Left lung (tissue), 4 donors: ENCODE measurements at regions not wholly inside any gene's neighbourhood (a gene's known extent, or its start where the extent isn't known, plus 50 kb on each side); places are given as distances from the start of the nearest gene placed in this dataset.

Experiments
- ATAC-seq: fragments of 200-7000 bp; cut with Tn5 transposase; one replicate; pipeline ENCODE4 v1.9.1; 2020; ENCODE audit warnings: moderate library complexity
- DNase-seq, 4 donors: peaks; one replicate each; pipeline ENCODE4 v3.0.0-alpha.2; 2013 to 2020
- H3K27ac ChIP-seq, 2 donors: fragments of 200-600 bp; sonication (generic) in 1 of 2; one replicate each; pipeline versions ENCODE4 v1.5.0 to v1.8.0; 2020 to 2021
- H3K27me3 ChIP-seq, 2 donors: fragments of 200-600 bp; sonication (generic) in 1 of 2; one replicate each; pipeline versions ENCODE4 v1.5.0 to v1.8.0; 2020 to 2021
- H3K36me3 ChIP-seq, 2 donors: fragments of 200-600 bp; sonication (generic) in 1 of 2; one replicate each; pipeline versions ENCODE4 v1.5.0 to v1.8.0; 2020 to 2021
- H3K4me1 ChIP-seq, 2 donors: fragments of 200-600 bp; one replicate each; pipeline ENCODE4 v1.8.0; 2021
- H3K4me3 ChIP-seq, 2 donors: fragments of 200-600 bp; sonication (generic) in 1 of 2; one replicate each; pipeline versions ENCODE4 v1.5.0 to v1.8.0; 2020 to 2021; ENCODE audit warnings: mild to moderate bottlenecking in 1 of 2
- H3K9me3 ChIP-seq, 2 donors: fragments of 200-600 bp; sonication (generic) in 1 of 2; one replicate each; pipeline versions ENCODE4 v1.5.0 to v1.8.0; 2020 to 2021
- CTCF ChIP-seq, 2 donors: fragments of 200-600 bp; sonication (generic) in 1 of 2; IDR thresholded peaks; one replicate each; pipeline versions ENCODE4 v1.5.0 to v1.8.0; 2021; ENCODE audit warnings: antibody characterized with exemption in 2 of 2
- intact Hi-C, 2 donors: fragments of 100-400 bp; cut with DNase I; formaldehyde crosslinking; loops; one replicate each; pipeline versions ENCODE4 v1.11.2 to v1.14.2; 2022
- donor health status: DM: no; HTN: yes; CAD: no.
- donor health status: DM: no; HTN: no; CAD: no.

DNA sequence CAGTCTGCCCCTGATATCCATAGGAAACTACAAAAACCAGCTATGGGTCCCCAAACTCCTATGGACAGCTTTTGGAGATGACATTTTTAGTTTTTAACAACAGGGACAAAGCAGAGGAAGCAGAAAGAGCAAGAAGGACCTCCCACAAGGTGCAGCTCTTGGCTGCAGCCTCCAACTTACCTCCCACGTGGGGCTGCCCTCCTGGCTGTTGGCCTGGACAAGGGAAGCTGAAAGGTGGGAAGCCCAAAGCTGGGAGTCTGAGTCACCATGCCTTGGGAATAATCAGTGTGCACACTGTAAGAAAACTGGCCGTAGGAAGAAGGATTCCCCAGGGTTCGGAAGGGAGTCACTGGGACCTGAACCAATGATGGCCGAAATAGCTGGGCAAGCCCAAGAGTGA is 51.8 kb upstream of the PAX1 start:
- Histone ChIP-seq H3K27me3 (no peaks in the 10 kb centered on the region), H3K9me3 (no peaks in the 10 kb centered on the region), H3K27ac (no peak overlapping the region), H3K4me3 (no peak overlapping the region), H3K36me3 (no peaks in the 10 kb centered on the region), H3K4me1 (no peaks in the 10 kb centered on the region)
- ATAC-seq, result no peak
- intact Hi-C loops, result no loop called here
- no peak for TF ChIP-seq CTCF (IDR thresholded peaks at IDR 0.05)
- DNase-seq, result no peak

DNA sequence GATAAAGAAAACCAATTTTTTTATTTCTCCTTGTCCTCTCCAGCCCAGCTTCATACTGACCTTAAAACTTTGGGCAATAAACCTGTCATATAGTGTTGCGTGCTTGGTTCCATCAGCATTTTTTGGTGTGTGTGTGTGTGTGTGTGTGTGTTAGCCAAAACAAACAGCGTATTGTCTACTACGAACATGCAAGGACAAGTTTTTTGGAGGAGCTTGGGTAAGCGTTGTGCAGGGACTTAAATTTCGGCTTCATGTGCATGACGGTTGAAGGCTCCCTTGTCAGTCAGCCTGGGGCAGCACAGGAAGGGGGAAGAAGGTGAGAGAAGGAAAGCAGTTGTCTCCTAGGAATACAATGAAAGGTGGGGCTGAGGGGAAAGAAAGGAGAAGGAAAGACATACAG is 62.0 kb upstream of the PAX1 start:
- H3K4me1 ChIP-seq, result no peaks in the 10 kb centered on the region
- no peaks in the 10 kb centered on the region for H3K27me3 ChIP-seq
- no peak overlapping the region for H3K27ac ChIP-seq
- DNase-seq (no peak), ATAC-seq (no peak)
- no peaks in the 10 kb centered on the region for H3K36me3 ChIP-seq
- H3K9me3 ChIP-seq, result peaks cover 0 to 26% of the 10 kb centered on the region in 2 donors
- no peak overlapping the region for H3K4me3 ChIP-seq
- intact Hi-C loops, result no loop called here
- TF ChIP-seq CTCF (IDR thresholded peaks at IDR 0.05), result no peak

GRCh38 chr20:21640556-21640955 is 64.9 kb upstream of the PAX1 start:
- Histone ChIP-seq H3K36me3 (no peaks in the 10 kb centered on the region), H3K27ac (no peak overlapping the region), H3K4me3 (no peak overlapping the region), H3K9me3 (peaks cover 0 to 8% of the 10 kb centered on the region in 2 donors), H3K4me1 (no peaks in the 10 kb centered on the region), H3K27me3 (no peaks in the 10 kb centered on the region)
- ATAC-seq (no peak), DNase-seq (peak in 1 of 4 donors; percentile 10)
- intact Hi-C loops, result no loop called here
- TF ChIP-seq CTCF (IDR thresholded peaks at IDR 0.05), result no peak

DNA sequence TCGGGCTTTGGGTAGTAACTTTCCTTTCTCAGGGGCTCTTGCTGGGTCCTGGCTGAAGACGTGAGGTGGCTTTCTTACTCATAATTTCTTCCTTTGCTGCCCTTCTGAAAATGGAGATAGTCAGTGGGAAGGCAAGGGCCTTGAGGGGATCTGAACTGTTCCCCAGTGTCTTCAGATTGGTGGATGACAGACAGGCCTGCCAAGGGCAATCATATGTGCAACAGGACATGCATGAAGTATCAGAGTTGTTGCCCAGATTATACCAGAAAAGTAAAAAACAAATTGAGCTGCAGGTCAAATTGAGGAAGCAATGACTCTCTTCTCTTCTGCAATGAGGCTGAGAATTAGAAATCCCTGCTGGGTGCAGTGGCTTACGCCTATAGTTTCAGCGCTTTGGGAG is 71.6 kb upstream of the PAX1 start:
- Histone ChIP-seq H3K4me3 (no peak overlapping the region), H3K4me1 (no peaks in the 10 kb centered on the region), H3K36me3 (no peaks in the 10 kb centered on the region), H3K27ac (no peak overlapping the region), H3K27me3 (no peaks in the 10 kb centered on the region), H3K9me3 (no peaks in the 10 kb centered on the region)
- TF ChIP-seq CTCF (IDR thresholded peaks at IDR 0.05), result no peak
- DNase-seq, result no peak
- intact Hi-C loops, result no loop called here
- ATAC-seq, result no peak

- no peaks in the 10 kb centered on the region for H3K9me3 ChIP-seq
- H3K27ac ChIP-seq, result no peak overlapping the region
- no peak overlapping the region for H3K4me3 ChIP-seq
- H3K36me3 ChIP-seq, result no peaks in the 10 kb centered on the region
- ATAC-seq (no peak), DNase-seq (no peak)
- intact Hi-C loops, result no loop called here
- no peaks in the 10 kb centered on the region for H3K4me1 ChIP-seq
- TF ChIP-seq CTCF (IDR thresholded peaks at IDR 0.05), result no peak
- H3K27me3 ChIP-seq, result no peaks in the 10 kb centered on the region
Observed at GRCh38 chr20:21632735-21633053, 72.8 kb upstream of the PAX1 start.
